ENCODE measurements at regions not wholly inside any gene's neighbourhood (a gene's known extent, or its start where the extent isn't known, plus 50 kb on each side); places are given as distances from the start of the nearest gene placed in this dataset.

- peak; percentile 29 for TF ChIP-seq CTCF (IDR thresholded peaks at IDR 0.05; ENCODE audit: low read depth, low read length)
- no peaks in the 10 kb centered on the region for H3K27me3 ChIP-seq (ENCODE audit: control insufficient read depth, insufficient read depth, low read length)
- POLR2A ChIA-PET: no interaction called here
- H3K27ac ChIP-seq (ENCODE audit: low read depth, low read length): no peak overlapping the region
- no peak for DNase-seq (ENCODE audit: low read depth, low spot score)
- CTCF ChIA-PET: no interaction called here
- no peak overlapping the region for H3K4me3 ChIP-seq (ENCODE audit: low read depth, low read length)
- H3K9me3 ChIP-seq (ENCODE audit: control insufficient read depth, insufficient read depth, low read length): no peaks in the 10 kb centered on the region
Measured at GRCh38 chr13:84985860-84986259, 813.4 kb downstream of the SLITRK6 start.

DNA sequence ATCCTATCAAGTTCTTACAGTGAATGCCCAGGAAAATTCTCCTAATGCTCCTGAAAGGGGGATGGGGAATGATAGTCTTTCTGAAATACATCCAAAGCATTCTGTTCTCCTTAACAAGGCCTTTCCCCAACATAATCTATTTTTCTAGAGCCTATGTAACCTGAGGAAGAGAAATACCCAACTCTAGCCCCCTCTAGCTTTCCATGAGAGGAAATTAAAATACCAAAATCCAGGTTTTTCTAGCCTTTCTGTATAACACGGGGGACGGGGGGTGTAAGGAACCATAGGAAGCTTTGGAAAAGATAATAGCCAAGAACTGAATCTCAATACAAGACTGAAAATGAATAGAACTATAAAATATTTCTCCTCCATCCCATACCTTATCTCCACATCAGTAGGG is 815.9 kb downstream of the SLITRK6 start:
- ChIA-PET CTCF (no interaction called here), POLR2A (no interaction called here)
- Histone ChIP-seq H3K27ac (ENCODE audit: low read depth, low read length) (no peak overlapping the region), H3K9me3 (ENCODE audit: control insufficient read depth, insufficient read depth, low read length) (no peaks in the 10 kb centered on the region), H3K27me3 (ENCODE audit: control insufficient read depth, insufficient read depth, low read length) (no peaks in the 10 kb centered on the region), H3K4me3 (ENCODE audit: low read depth, low read length) (no peak overlapping the region)
- no peak for TF ChIP-seq CTCF (IDR thresholded peaks at IDR 0.05; ENCODE audit: low read depth, low read length)
- no peak for DNase-seq (ENCODE audit: low read depth, low spot score)

DNA sequence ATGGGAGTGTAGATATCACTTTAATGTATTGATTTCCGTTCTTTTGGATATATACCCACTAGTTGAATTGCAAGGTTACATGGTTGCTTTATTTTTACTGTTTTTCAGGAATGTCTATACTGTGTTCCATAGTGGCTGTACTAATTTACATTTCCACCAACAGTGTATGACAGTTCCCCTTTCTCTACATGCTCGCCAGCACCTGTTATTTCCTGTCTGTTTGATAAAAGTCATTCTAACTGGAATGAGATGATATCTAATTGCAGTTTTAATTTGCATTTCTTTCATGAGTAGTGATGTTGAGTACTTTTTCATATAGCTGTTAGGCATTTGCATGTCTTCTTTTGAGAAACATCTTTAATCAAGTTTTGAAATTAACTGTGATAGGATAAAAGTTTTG is 818.6 kb downstream of the SLITRK6 start:
- Histone ChIP-seq H3K27me3 (ENCODE audit: control insufficient read depth, insufficient read depth, low read length) (no peaks in the 10 kb centered on the region), H3K27ac (ENCODE audit: low read depth, low read length) (no peak overlapping the region), H3K4me3 (ENCODE audit: low read depth, low read length) (no peak overlapping the region), H3K9me3 (ENCODE audit: control insufficient read depth, insufficient read depth, low read length) (no peaks in the 10 kb centered on the region)
- ChIA-PET CTCF (no interaction called here), POLR2A (no interaction called here)
- no peak for DNase-seq (ENCODE audit: low read depth, low spot score)
- no peak for TF ChIP-seq CTCF (IDR thresholded peaks at IDR 0.05; ENCODE audit: low read depth, low read length)

DNA sequence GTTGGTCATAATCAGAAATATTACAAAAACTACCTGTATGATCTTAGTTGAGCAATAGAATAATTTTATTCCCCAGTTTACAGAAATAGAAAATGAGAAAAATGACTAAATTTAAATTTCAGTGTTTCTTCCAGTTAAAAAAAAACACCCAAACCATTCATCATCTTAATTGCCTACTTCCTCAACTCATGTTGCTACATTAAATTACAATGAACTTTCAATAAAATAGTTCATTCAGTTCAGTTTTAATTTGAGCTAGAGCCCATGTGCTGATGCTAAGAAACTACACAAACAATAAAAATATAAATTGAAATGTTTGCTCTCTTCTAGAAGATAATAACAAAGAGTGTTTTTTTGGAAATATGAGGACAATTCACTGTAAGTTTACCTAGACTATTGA is 820.4 kb downstream of the SLITRK6 start:
- ChIA-PET CTCF (no interaction called here), POLR2A (no interaction called here)
- Histone ChIP-seq H3K27ac (ENCODE audit: low read depth, low read length) (no peak overlapping the region), H3K4me3 (ENCODE audit: low read depth, low read length) (no peak overlapping the region), H3K9me3 (ENCODE audit: control insufficient read depth, insufficient read depth, low read length) (no peaks in the 10 kb centered on the region), H3K27me3 (ENCODE audit: control insufficient read depth, insufficient read depth, low read length) (no peaks in the 10 kb centered on the region)
- DNase-seq (ENCODE audit: low read depth, low spot score): no peak
- TF ChIP-seq CTCF (IDR thresholded peaks at IDR 0.05; ENCODE audit: low read depth, low read length): no peak

- POLR2A ChIA-PET: no interaction called here
- Histone ChIP-seq H3K4me3 (ENCODE audit: low read depth, low read length) (no peak overlapping the region), H3K27ac (ENCODE audit: low read depth, low read length) (no peak overlapping the region), H3K9me3 (ENCODE audit: control insufficient read depth, insufficient read depth, low read length) (no peaks in the 10 kb centered on the region), H3K27me3 (ENCODE audit: control insufficient read depth, insufficient read depth, low read length) (no peaks in the 10 kb centered on the region)
- DNase-seq (ENCODE audit: low read depth, low spot score): no peak
- no peak for TF ChIP-seq CTCF (IDR thresholded peaks at IDR 0.05; ENCODE audit: low read depth, low read length)
- CTCF ChIA-PET: no interaction called here
Measured at GRCh38 chr13:84973661-84974060, 825.6 kb downstream of the SLITRK6 start.
